Smooth muscle cell (in vitro differentiated cells): ENCODE measurements at regions not wholly inside any gene's neighbourhood (a gene's known extent, or its start where the extent isn't known, plus 50 kb on each side); places are given as distances from the start of the nearest gene placed in this dataset.

ENCODE experiments used
- DNase-seq: peaks from one replicate; lab custom pipeline; 2025; ENCODE audit not compliant: unreplicated experiment; lab: John Stamatoyannopoulos, UW
- H2AFZ ChIP-seq: fragments of 200-600 bp; sonication (generic); 2 replicates; pipeline ENCODE4 v1.6.0; 2016; ENCODE audit warnings: antibody characterized with exemption, low read depth, mild to moderate bottlenecking
- H3F3A ChIP-seq: fragments of 200-600 bp; sonication (generic); 2 replicates; pipeline ENCODE4 v1.6.0; 2017; ENCODE audit warnings: antibody characterized with exemption, low read depth
- H3K27ac ChIP-seq: fragments of 200-600 bp; sonication (generic); 2 replicates; pipeline ENCODE4 v1.5.1; 2016; ENCODE audit warnings: low read depth, mild to moderate bottlenecking
- H3K27me3 ChIP-seq: fragments of 200-600 bp; sonication (generic); 2 replicates; pipeline ENCODE4 v1.6.1; 2016; ENCODE audit warnings: low read depth, mild to moderate bottlenecking
- H3K36me3 ChIP-seq: fragments of 200-600 bp; sonication (generic); 2 replicates; pipeline ENCODE4 v1.5.1; 2016; ENCODE audit warnings: low read depth
- H3K4me1 ChIP-seq: fragments of 200-600 bp; sonication (generic); 2 replicates; pipeline ENCODE4 v1.5.1; 2016; ENCODE audit warnings: low read depth
- H3K4me2 ChIP-seq: fragments of 200-600 bp; sonication (generic); 2 replicates; pipeline ENCODE4 v1.6.0; 2016; ENCODE audit warnings: mild to moderate bottlenecking
- H3K4me3 ChIP-seq: fragments of 200-600 bp; sonication (generic); 2 replicates; pipeline ENCODE4 v1.5.1; 2016; ENCODE audit warnings: mild to moderate bottlenecking
- H3K79me2 ChIP-seq: fragments of 200-600 bp; sonication (generic); 2 replicates; pipeline ENCODE4 v1.6.0; 2016; ENCODE audit warnings: low read depth, mild to moderate bottlenecking
- H3K9ac ChIP-seq: fragments of 200-600 bp; sonication (generic); 2 replicates; pipeline ENCODE4 v1.6.0; 2016; ENCODE audit warnings: low read depth
- H3K9me3 ChIP-seq: fragments of 200-600 bp; sonication (generic); replicated peaks from 2 replicates; pipeline ENCODE4 v1.5.1; 2016; ENCODE audit warnings: low read depth
- H4K20me1 ChIP-seq: fragments of 200-600 bp; sonication (generic); 2 replicates; pipeline ENCODE4 v1.6.0; 2016; ENCODE audit warnings: low read depth
- WGBS: methylation state at CpG from one replicate; pipeline ENCODE4 v1.1.7; 2016; ENCODE audit warnings: low lambda C conversion rate; 5-methylcytosine and 5-hydroxymethylcytosine counted together
- TF ChIP-seq, protein P1 (sequence below): fragments of 200-600 bp; sonication (generic); IDR thresholded peaks from 2 replicates; pipeline ENCODE4 v1.5.1; 2017; ENCODE audit warnings: borderline replicate concordance, mild to moderate bottlenecking, antibody characterized with exemption; ENCODE audit not compliant: insufficient read depth, poor library complexity, severe bottlenecking

DNA sequence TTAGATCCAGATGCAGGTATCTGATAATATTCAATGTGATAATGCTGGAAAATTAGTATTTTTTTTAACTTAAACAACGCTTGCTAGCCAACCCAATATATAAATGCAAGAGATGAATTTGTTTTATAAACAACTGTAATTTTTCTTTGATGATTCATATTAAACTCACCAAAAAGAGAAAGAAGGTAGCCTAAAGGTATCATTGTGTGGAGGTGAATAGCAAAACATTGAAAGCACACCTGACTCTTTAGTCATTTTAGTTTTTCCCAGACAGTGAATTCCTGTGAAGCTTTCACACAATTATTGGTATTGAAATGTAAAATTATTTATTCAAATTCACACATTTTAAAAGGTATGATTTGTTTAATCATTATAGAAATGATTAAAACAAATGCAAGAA lies 424.0 kb downstream of the NR4A2 start:
- no peak overlapping the region for H3K4me2 ChIP-seq
- no peak overlapping the region for H3K27ac ChIP-seq
- WGBS, result 78% methylated on average over 1 of the region's 1 CpG
- TF ChIP-seq, protein P1, sequence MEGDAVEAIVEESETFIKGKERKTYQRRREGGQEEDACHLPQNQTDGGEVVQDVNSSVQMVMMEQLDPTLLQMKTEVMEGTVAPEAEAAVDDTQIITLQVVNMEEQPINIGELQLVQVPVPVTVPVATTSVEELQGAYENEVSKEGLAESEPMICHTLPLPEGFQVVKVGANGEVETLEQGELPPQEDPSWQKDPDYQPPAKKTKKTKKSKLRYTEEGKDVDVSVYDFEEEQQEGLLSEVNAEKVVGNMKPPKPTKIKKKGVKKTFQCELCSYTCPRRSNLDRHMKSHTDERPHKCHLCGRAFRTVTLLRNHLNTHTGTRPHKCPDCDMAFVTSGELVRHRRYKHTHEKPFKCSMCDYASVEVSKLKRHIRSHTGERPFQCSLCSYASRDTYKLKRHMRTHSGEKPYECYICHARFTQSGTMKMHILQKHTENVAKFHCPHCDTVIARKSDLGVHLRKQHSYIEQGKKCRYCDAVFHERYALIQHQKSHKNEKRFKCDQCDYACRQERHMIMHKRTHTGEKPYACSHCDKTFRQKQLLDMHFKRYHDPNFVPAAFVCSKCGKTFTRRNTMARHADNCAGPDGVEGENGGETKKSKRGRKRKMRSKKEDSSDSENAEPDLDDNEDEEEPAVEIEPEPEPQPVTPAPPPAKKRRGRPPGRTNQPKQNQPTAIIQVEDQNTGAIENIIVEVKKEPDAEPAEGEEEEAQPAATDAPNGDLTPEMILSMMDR, result no peak
- H3K9me3 ChIP-seq, result no peaks in the 10 kb centered on the region
- no peaks in the 10 kb centered on the region for H3K79me2 ChIP-seq
- no peak overlapping the region for H2AFZ ChIP-seq
- no peak overlapping the region for H3K9ac ChIP-seq
- H3K27me3 ChIP-seq, result no peaks in the 10 kb centered on the region
- H3K4me3 ChIP-seq, result no peak overlapping the region
- DNase-seq, result no peak
- H3F3A ChIP-seq, result no peaks in the 10 kb centered on the region
- H3K4me1 ChIP-seq, result no peaks in the 10 kb centered on the region
- no peaks in the 10 kb centered on the region for H4K20me1 ChIP-seq
- no peaks in the 10 kb centered on the region for H3K36me3 ChIP-seq

DNA sequence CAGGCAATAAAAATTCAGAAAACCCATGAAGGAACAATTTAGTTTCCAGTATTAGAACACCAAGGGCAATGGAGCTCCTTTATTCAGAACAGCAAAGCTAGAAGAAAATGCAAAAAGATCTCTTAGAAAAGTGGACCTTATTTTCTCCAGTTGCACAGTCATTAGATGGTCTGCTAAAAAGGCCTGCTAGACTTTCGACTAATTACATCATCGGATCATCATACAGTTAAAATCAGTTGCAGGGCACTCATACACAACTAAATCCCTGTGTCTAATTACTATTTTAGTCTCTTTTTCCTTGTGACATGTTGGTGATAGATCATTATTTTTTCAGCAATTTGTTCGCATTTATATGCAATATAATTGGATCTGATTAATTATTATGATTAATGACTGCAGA lies 425.3 kb downstream of the NR4A2 start:
- Histone ChIP-seq H3K4me3 (no peak overlapping the region), H2AFZ (no peak overlapping the region), H3K27ac (no peak overlapping the region), H3K4me1 (no peaks in the 10 kb centered on the region), H3K27me3 (no peaks in the 10 kb centered on the region), H3K9me3 (no peaks in the 10 kb centered on the region), H3F3A (no peaks in the 10 kb centered on the region), H3K79me2 (no peaks in the 10 kb centered on the region), H3K9ac (no peak overlapping the region), H4K20me1 (no peaks in the 10 kb centered on the region), H3K36me3 (no peaks in the 10 kb centered on the region), H3K4me2 (no peak overlapping the region)
- DNase-seq, result no peak
- 88% methylated on average over 3 of the region's 3 CpGs for WGBS
- TF ChIP-seq, protein P1, result no peak

DNA sequence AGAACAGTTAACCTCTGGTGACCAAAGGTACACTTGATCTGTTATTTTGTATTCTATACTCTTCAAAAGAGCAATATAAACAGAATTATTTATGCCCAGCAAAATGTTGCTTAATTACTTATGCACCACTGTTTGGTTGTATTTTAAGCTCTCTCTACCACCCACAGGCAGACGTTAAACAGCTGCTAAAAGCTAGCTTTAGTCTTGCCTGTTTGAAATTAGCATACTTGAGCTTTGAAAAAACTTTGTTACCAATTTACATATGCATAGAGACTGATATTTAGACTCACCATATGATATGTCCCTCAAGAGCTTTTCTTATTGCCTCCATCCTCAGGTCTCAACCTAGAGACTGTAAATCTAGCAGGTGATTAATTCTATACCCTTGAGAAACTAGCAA lies 426.9 kb downstream of the NR4A2 start:
- Histone ChIP-seq H3K9me3 (no peaks in the 10 kb centered on the region), H3K4me1 (no peaks in the 10 kb centered on the region), H3K79me2 (no peaks in the 10 kb centered on the region), H3K9ac (no peak overlapping the region), H3F3A (no peaks in the 10 kb centered on the region), H3K36me3 (no peaks in the 10 kb centered on the region), H3K27me3 (no peaks in the 10 kb centered on the region), H3K4me2 (no peak overlapping the region), H3K4me3 (no peak overlapping the region), H2AFZ (no peak overlapping the region), H3K27ac (no peak overlapping the region), H4K20me1 (no peaks in the 10 kb centered on the region)
- TF ChIP-seq, protein P1, result no peak
- DNase-seq, result no peak
- 4% methylated on average over 1 of the region's 1 CpG for WGBS

DNA sequence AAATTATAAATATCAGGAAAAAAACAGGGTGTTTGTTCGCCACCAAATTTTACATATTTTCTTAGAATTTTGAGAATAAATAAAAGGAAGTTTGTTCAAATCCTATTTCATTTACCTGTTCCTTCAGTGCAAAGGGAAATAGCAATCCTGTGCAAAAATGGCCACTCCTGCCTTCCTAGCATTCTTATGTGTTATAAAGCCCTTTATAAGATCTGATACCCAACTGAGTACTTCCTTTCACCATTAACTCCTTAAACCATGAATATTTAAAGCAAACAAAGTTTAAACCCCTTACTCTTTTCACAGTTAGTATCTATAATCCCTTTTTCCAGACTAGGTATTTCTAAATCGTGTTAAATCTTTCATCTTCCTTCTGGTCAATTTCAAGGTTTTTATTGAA lies 427.8 kb downstream of the NR4A2 start:
- DNase-seq, result no peak
- Histone ChIP-seq H3K27ac (no peak overlapping the region), H2AFZ (no peak overlapping the region), H3F3A (no peaks in the 10 kb centered on the region), H3K36me3 (no peaks in the 10 kb centered on the region), H3K9me3 (no peaks in the 10 kb centered on the region), H3K9ac (no peak overlapping the region), H3K4me3 (no peak overlapping the region), H3K4me1 (no peaks in the 10 kb centered on the region), H3K4me2 (no peak overlapping the region), H3K27me3 (no peaks in the 10 kb centered on the region), H4K20me1 (no peaks in the 10 kb centered on the region), H3K79me2 (no peaks in the 10 kb centered on the region)
- TF ChIP-seq, protein P1, result no peak
- 76% methylated on average over 2 of the region's 2 CpGs for WGBS
